Uterus (tissue), 3 donors: ENCODE measurements at regions not wholly inside any gene's neighbourhood (a gene's known extent, or its start where the extent isn't known, plus 50 kb on each side); places are given as distances from the start of the nearest gene placed in this dataset.

Experiments
- DNase-seq, 2 donors: peaks; one replicate each; pipeline ENCODE4 v3.0.0-alpha.2; 2019 to 2020
- H3K27ac ChIP-seq, 2 donors: fragments of 200-600 bp; sonication (generic); 1 replicate in 1 of 2; 2 replicates in 1 of 2; pipeline ENCODE4 v1.5.1; 2016 to 2018
- H3K27me3 ChIP-seq, 2 donors: fragments of 200-600 bp; sonication (generic); one replicate each; pipeline ENCODE4 v1.5.1; 2018 to 2019; ENCODE audit warnings: control low read depth in 1 of 2
- H3K36me3 ChIP-seq, 2 donors: fragments of 200-600 bp; sonication (generic); one replicate each; pipeline ENCODE4 v1.5.1; 2019; ENCODE audit warnings: control low read depth in 1 of 2
- H3K4me1 ChIP-seq, 2 donors: fragments of 200-600 bp; sonication (generic); one replicate each; pipeline ENCODE4 v1.5.1; 2018 to 2019; ENCODE audit warnings: control low read depth in 1 of 2
- H3K4me3 ChIP-seq, 2 donors: fragments of 200-600 bp; sonication (generic); 1 replicate in 1 of 2; 2 replicates in 1 of 2; pipeline ENCODE4 v1.5.1; 2018 to 2019; ENCODE audit warnings: mild to moderate bottlenecking in 1 of 2
- H3K9me3 ChIP-seq, 2 donors: fragments of 200-600 bp; sonication (generic); one replicate each; pipeline ENCODE4 v1.5.1; 2019; ENCODE audit warnings: control low read depth in 1 of 2
- POLR2A ChIP-seq, 2 donors: fragments of 450-650 bp; IDR thresholded peaks; one replicate each; pipeline ENCODE4 v1.6.1; 2016; ENCODE audit warnings: antibody characterized with exemption in 2 of 2, mild to moderate bottlenecking in 1 of 2, moderate library complexity in 1 of 2
- intact Hi-C: fragments of 100-400 bp; cut with DNase I; formaldehyde crosslinking; loops from one replicate; pipeline ENCODE4 v1.15.1; 2023; ENCODE audit warnings: low total_unique reads
- TF ChIP-seq, protein P1 (sequence below), 4 experiments: fragments of 200-600 bp in 2 of 4; fragments of 450-650 bp in 2 of 4; sonication (generic) in 2 of 4; IDR thresholded peaks; one replicate each; pipeline ENCODE4 v1.5.1; 2016 to 2019; ENCODE audit warnings: antibody characterized with exemption in 4 of 4, mild to moderate bottlenecking in 2 of 4, moderate library complexity in 1 of 4
- donor health status: DM: yes; HTN: yes; CAD: no.

DNA sequence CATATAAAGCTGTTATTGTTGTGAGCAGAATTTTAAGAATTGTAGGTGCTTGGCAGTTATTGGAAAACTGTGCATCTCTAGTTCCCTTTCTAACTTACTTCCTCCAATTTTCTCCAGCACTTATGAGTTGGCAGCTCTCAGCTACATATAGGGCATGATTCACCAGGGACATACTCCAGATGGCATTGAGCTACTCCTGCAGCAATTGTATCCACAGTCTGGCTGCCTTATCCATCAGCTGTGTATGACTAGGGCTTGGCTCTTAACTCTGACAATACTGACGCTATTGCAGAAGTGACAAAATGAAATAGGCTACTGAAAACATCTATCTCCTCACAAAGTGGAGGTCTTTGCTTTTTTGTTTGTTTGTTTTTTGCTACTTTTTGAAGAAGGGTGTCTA lies 276.7 kb downstream of the POU4F1 start:
- TF ChIP-seq, protein P1, sequence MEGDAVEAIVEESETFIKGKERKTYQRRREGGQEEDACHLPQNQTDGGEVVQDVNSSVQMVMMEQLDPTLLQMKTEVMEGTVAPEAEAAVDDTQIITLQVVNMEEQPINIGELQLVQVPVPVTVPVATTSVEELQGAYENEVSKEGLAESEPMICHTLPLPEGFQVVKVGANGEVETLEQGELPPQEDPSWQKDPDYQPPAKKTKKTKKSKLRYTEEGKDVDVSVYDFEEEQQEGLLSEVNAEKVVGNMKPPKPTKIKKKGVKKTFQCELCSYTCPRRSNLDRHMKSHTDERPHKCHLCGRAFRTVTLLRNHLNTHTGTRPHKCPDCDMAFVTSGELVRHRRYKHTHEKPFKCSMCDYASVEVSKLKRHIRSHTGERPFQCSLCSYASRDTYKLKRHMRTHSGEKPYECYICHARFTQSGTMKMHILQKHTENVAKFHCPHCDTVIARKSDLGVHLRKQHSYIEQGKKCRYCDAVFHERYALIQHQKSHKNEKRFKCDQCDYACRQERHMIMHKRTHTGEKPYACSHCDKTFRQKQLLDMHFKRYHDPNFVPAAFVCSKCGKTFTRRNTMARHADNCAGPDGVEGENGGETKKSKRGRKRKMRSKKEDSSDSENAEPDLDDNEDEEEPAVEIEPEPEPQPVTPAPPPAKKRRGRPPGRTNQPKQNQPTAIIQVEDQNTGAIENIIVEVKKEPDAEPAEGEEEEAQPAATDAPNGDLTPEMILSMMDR (IDR thresholded peaks at IDR 0.05) = no peak
- no peak for TF ChIP-seq POLR2A (IDR thresholded peaks at IDR 0.05)
- H3K27ac ChIP-seq = no peak overlapping the region
- no peak for DNase-seq
- no peaks in the 10 kb centered on the region for H3K9me3 ChIP-seq
- H3K4me1 ChIP-seq = no peaks in the 10 kb centered on the region
- H3K36me3 ChIP-seq = no peaks in the 10 kb centered on the region
- intact Hi-C loops = no loop called here
- no peak overlapping the region for H3K4me3 ChIP-seq
- no peaks in the 10 kb centered on the region for H3K27me3 ChIP-seq

DNA sequence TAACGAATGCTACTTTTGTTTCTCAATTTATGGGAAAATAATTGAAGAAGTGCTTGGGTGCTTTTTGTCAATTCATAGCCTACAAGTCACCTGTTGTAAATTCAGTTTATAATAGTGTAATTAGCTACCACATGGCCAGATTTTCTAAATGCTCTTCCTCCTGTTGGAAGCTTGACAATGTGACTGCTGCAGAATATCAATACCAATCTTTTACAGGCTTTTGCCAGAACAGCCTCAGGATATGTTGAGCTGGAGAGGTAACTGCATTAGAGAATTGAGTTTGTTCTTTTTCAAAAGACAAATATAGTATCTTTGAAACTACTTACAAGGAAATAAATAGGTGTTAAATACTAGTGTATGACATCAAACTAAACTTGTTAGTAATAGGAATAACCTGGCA lies 277.8 kb downstream of the POU4F1 start:
- Histone ChIP-seq H3K27ac (no peak overlapping the region), H3K9me3 (no peaks in the 10 kb centered on the region), H3K4me1 (no peaks in the 10 kb centered on the region), H3K27me3 (no peaks in the 10 kb centered on the region), H3K36me3 (no peaks in the 10 kb centered on the region), H3K4me3 (no peak overlapping the region)
- intact Hi-C loops = no loop called here
- DNase-seq = no peak
- TF ChIP-seq POLR2A (IDR thresholded peaks at IDR 0.05) = no peak
- TF ChIP-seq, protein P1 (IDR thresholded peaks at IDR 0.05) = no peak

DNA sequence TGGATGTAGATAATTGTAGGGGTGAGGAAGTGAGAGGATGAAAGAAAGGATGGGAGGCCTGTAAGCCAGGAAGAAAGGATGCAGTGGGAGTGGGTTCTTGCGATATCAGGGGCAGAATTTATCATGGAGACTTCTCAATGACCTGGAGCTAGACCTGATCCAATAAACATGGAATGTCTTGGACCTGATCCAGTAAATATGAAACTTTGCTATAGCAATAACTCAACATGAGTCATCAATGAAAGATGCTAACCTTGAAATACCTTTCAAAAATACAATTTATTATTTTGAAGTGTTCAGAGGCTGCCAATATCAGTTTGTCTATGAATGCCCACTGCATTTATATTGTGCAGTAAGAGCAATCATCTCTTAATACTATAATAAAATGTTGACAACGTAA lies 279.5 kb downstream of the POU4F1 start:
- no peaks in the 10 kb centered on the region for H3K9me3 ChIP-seq
- H3K4me1 ChIP-seq = no peaks in the 10 kb centered on the region
- TF ChIP-seq, protein P1 (IDR thresholded peaks at IDR 0.05) = no peak
- TF ChIP-seq POLR2A (IDR thresholded peaks at IDR 0.05) = no peak
- H3K27ac ChIP-seq = no peak overlapping the region
- no peak for DNase-seq
- H3K27me3 ChIP-seq = no peaks in the 10 kb centered on the region
- H3K4me3 ChIP-seq = no peak overlapping the region
- intact Hi-C loops = no loop called here
- no peaks in the 10 kb centered on the region for H3K36me3 ChIP-seq

DNA sequence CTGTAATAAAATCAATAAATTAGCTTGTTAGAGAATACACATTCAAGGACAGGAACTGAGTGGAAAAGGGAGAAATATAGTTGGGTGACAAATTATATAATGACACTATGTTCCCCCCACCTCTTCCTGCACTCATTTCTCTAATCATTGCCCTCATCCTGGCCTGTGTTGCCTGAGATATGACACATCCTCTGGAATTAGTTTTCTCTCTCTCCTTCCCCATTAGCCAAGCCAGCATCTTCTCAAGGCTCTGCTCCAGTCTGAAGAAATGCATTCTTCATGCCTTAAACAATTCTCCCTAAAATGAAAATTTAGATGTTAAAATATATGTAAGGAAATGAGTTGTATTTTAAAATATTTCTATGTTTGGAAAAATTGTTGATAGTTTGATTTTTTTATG lies 280.3 kb downstream of the POU4F1 start:
- TF ChIP-seq POLR2A (IDR thresholded peaks at IDR 0.05) = no peak
- TF ChIP-seq, protein P1 (IDR thresholded peaks at IDR 0.05) = no peak

DNA sequence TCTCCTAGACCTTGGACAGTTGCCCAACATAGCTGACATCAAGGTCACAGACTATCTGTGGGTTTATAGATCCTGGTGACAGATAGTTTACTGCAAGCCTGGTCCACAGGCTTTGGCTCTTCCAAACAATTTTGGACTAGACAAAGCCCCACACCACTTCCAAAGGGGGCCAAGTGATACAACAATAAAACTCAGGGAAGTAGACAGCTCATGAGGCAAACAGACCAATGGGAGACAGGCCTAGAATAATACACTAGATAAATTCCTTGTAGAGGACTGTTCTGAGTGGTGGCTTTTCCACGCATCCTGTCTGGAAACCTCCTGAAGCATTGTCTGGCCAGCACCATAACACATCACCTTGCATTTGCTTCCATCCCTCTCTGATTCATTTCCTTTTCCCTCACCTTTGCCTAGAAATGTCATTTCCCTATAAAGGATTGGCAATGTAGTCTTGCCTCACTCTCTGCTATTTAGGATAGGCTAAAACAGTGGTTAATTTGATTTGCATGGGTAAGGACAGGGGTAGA lies 284.2 kb downstream of the POU4F1 start:
- intact Hi-C loops = no loop called here
- Histone ChIP-seq H3K9me3 (no peaks in the 10 kb centered on the region), H3K27me3 (no peaks in the 10 kb centered on the region), H3K36me3 (no peaks in the 10 kb centered on the region), H3K4me3 (no peak overlapping the region), H3K27ac (no peak overlapping the region), H3K4me1 (no peaks in the 10 kb centered on the region)
- no peak for TF ChIP-seq POLR2A (IDR thresholded peaks at IDR 0.05)
- TF ChIP-seq, protein P1 (IDR thresholded peaks at IDR 0.05) = no peak
- no peak for DNase-seq

More for the DNA sequence above, 280.3 kb downstream of the POU4F1 start:
- Histone ChIP-seq H3K27ac (no peak overlapping the region), H3K4me3 (no peak overlapping the region), H3K9me3 (no peaks in the 10 kb centered on the region), H3K36me3 (no peaks in the 10 kb centered on the region), H3K27me3 (no peaks in the 10 kb centered on the region), H3K4me1 (no peaks in the 10 kb centered on the region)
- intact Hi-C loops = no loop called here
- DNase-seq = no peak
